Caki2 (cell line): ENCODE measurements at regions not wholly inside any gene's neighbourhood (a gene's known extent, or its start where the extent isn't known, plus 50 kb on each side); places are given as distances from the start of the nearest gene placed in this dataset.
"Not testable (repeated sequence)": the region's sequence is repeated elsewhere in the genome, so short reads cannot be mapped to it uniquely, and the experiment has no call there.

ENCODE experiments used
- DNase-seq: peaks from one replicate; pipeline ENCODE4 v3.0.0-alpha.2; 2015; ENCODE audit warnings: low read depth
- in situ Hi-C: cut with HindIII; loops from 2 replicates; pipeline ENCODE4 v1.10.0; 2016; ENCODE audit warnings: low sequenced_read_pairs, low pct_unique_long_range_greater_than_20kb, mixed read lengths

- in situ Hi-C loops = no loop called here
- DNase-seq = no peak
Observed at GRCh38 chr7:69047151-69047754, 551.0 kb upstream of the AUTS2 start.

GRCh38 chr7:69049326-69049725, 548.9 kb upstream of the AUTS2 start:
- in situ Hi-C loops = no loop called here
- DNase-seq = no peak

GRCh38 chr7:69052447-69052846, 545.8 kb upstream of the AUTS2 start:
- in situ Hi-C loops = no loop called here
- DNase-seq = no peak

GRCh38 chr7:69060516-69060915, 537.8 kb upstream of the AUTS2 start:
- in situ Hi-C loops = no loop called here

GRCh38 chr7:69062020-69062765, 536.1 kb upstream of the AUTS2 start:
- in situ Hi-C loops = no loop called here
- no peak for DNase-seq

More at GRCh38 chr7:69060516-69060915, 537.8 kb upstream of the AUTS2 start:
- no peak for DNase-seq

- DNase-seq = peak; percentile 10
- in situ Hi-C loops = no loop called here
Observed at GRCh38 chr7:69067397-69067796, 530.9 kb upstream of the AUTS2 start.

GRCh38 chr7:69070476-69070875, 527.8 kb upstream of the AUTS2 start:
- no peak for DNase-seq
- in situ Hi-C loops = no loop called here

GRCh38 chr7:69076566-69076965, 521.7 kb upstream of the AUTS2 start:
- in situ Hi-C loops = no loop called here
- no peak for DNase-seq

GRCh38 chr7:69078997-69079769, 519.1 kb upstream of the AUTS2 start:
- in situ Hi-C loops = no loop called here
- no peak for DNase-seq

GRCh38 chr7:69087281-69087680, 511.0 kb upstream of the AUTS2 start:
- DNase-seq, in situ Hi-C loops: not testable (repeated sequence)

- in situ Hi-C loops = no loop called here
- no peak for DNase-seq
Observed at GRCh38 chr7:69088185-69088584, 510.1 kb upstream of the AUTS2 start.

- in situ Hi-C loops = no loop called here
- DNase-seq = no peak
Observed at GRCh38 chr7:69090936-69091335, 507.3 kb upstream of the AUTS2 start.

- in situ Hi-C loops = no loop called here
- peak; percentile 77 for DNase-seq
Observed at GRCh38 chr7:69091521-69091920, 506.8 kb upstream of the AUTS2 start.

GRCh38 chr7:69095127-69095526, 503.1 kb upstream of the AUTS2 start:
- DNase-seq = no peak
- in situ Hi-C loops = no loop called here

- in situ Hi-C loops = no loop called here
- DNase-seq = no peak
Observed at GRCh38 chr7:69095649-69096048, 502.6 kb upstream of the AUTS2 start.

GRCh38 chr7:69104023-69104422, 494.3 kb upstream of the AUTS2 start:
- DNase-seq = no peak
- in situ Hi-C loops = no loop called here

GRCh38 chr7:69105092-69105491, 493.2 kb upstream of the AUTS2 start:
- in situ Hi-C loops = no loop called here
- no peak for DNase-seq

- no peak for DNase-seq
- in situ Hi-C loops = no loop called here
Observed at GRCh38 chr7:69105981-69106380, 492.3 kb upstream of the AUTS2 start.

GRCh38 chr7:69106449-69106848, 491.8 kb upstream of the AUTS2 start:
- DNase-seq, in situ Hi-C loops: not testable (repeated sequence)
